Fibroblast of villous mesenchyme (primary cell): ENCODE measurements at regions not wholly inside any gene's neighbourhood (a gene's known extent, or its start where the extent isn't known, plus 50 kb on each side); places are given as distances from the start of the nearest gene placed in this dataset.

Experiments
- DNase-seq: peaks from one replicate; pipeline ENCODE4 v3.0.0-alpha.2; 2010; ENCODE audit warnings: low read depth
- H3K4me3 ChIP-seq: 2 replicates; pipeline ENCODE4 v1.5.1; 2011; ENCODE audit warnings: low read depth, mild to moderate bottlenecking, low read length
- CTCF ChIP-seq: IDR thresholded peaks from 2 replicates; pipeline ENCODE4 v1.5.1; 2012; ENCODE audit warnings: low read depth, mild to moderate bottlenecking, low read length; ENCODE audit not compliant: insufficient read depth

GRCh38 chr1:74995821-74996220 is 138.4 kb upstream of the LHX8 start:
- no peak for TF ChIP-seq CTCF
- H3K4me3 ChIP-seq: no peak overlapping the region

GRCh38 chr1:75010547-75010946 is 123.6 kb upstream of the LHX8 start:
- DNase-seq: no peak
- no peak overlapping the region for H3K4me3 ChIP-seq
- TF ChIP-seq CTCF: no peak

More at GRCh38 chr1:74995821-74996220, 138.4 kb upstream of the LHX8 start:
- no peak for DNase-seq

GRCh38 chr1:75014250-75014649 is 119.9 kb upstream of the LHX8 start:
- DNase-seq: no peak
- TF ChIP-seq CTCF: no peak

GRCh38 chr1:75023005-75023404 is 111.2 kb upstream of the LHX8 start:
- no peak for DNase-seq
- H3K4me3 ChIP-seq: no peak overlapping the region
- TF ChIP-seq CTCF: no peak

More at GRCh38 chr1:75014250-75014649, 119.9 kb upstream of the LHX8 start:
- H3K4me3 ChIP-seq: no peak overlapping the region

GRCh38 chr1:75034376-75034775 is 99.8 kb upstream of the LHX8 start:
- no peak overlapping the region for H3K4me3 ChIP-seq
- no peak for TF ChIP-seq CTCF
- no peak for DNase-seq

GRCh38 chr1:75035536-75035935 is 98.7 kb upstream of the LHX8 start:
- no peak for DNase-seq
- TF ChIP-seq CTCF: no peak
- no peak overlapping the region for H3K4me3 ChIP-seq

GRCh38 chr1:75053207-75053606 is 81.0 kb upstream of the LHX8 start:
- no peak for DNase-seq
- no peak overlapping the region for H3K4me3 ChIP-seq
- no peak for TF ChIP-seq CTCF
